Fibroblast of gingiva (primary cell): ENCODE measurements at regions not wholly inside any gene's neighbourhood (a gene's known extent, or its start where the extent isn't known, plus 50 kb on each side); places are given as distances from the start of the nearest gene placed in this dataset.

Source experiments
- DNase-seq: peaks from one replicate; pipeline ENCODE4 v3.0.0-alpha.2; 2011; ENCODE audit warnings: low read depth

DNA sequence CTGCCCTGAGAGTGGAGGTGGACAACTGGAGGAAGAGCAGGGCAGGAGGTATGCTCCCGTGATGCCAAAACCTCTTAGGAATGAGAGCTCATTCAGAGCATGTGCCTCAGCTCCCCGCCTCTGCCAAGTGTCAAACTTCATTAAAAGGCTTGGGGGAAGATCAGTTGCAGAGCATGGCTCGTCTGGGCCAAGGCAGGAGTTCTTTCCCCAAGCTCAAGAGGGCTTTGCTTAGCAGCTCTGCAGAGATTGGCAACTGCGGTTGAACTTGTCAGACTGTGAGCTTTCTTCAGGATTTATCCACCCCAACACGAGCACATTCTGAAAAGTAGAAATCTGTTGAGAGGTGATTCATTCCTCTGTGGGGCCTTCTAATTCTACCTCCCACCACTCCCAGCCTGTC is 248.1 kb downstream of the HS3ST3A1 start:
- DNase-seq: peak; percentile 18

DNA sequence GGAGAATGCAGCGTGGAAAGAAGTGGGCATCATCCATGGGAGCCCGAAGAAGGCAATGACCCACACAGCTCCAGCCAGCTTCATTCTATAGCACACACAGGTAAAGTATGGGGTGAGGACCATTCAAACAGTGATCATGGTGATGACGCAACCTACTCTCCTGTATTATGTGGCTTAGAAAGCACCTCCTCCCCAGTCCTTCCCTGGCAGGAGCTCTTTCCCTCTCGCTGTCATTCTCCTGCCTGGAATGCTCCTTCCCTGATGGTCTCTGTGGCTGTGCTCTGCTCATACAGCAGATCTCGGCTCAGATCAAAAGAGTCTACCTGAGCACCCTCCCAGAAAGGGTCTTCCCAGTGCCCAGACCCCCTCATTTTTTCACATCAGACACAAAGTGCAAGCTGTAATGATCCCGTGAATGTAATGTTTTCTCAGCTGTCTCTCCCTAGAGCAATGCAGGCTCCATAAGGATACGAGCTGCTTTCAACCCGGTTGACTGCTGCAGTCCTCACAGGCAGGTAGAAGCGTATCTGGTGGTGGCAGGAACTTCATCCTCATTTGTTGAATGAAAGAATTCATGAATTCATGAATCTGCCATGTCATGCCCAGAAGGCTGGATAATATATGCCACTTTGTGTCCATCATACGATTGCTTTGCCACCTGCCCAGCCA is 248.8 kb downstream of the HS3ST3A1 start:
- DNase-seq: no peak

GRCh38 chr17:13351046-13351445 is 250.7 kb downstream of the HS3ST3A1 start:
- DNase-seq: peak; percentile 70

DNA sequence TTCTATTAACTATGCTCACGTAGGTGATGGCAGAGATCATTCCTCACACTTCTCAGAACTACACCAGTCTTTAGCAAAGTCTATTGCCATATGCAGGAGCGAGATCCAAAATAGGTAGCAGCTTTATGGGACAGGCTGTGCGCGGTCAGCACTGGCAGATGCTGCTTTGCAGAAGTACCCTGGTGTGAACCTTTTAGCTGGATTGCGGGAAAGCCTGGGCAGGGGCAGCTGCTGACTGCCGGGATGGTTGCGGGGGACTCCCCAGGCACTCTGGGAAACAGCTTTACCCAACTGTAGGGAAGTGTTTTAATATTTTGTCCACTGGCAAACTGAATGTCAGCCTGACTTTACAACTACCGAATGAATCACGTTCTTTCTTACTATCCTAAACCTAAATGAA is 251.3 kb downstream of the HS3ST3A1 start:
- DNase-seq: no peak

GRCh38 chr17:13346996-13347762 is 254.6 kb downstream of the HS3ST3A1 start:
- peak; percentile 81 for DNase-seq

GRCh38 chr17:13346592-13346991 is 255.1 kb downstream of the HS3ST3A1 start:
- DNase-seq: no peak

DNA sequence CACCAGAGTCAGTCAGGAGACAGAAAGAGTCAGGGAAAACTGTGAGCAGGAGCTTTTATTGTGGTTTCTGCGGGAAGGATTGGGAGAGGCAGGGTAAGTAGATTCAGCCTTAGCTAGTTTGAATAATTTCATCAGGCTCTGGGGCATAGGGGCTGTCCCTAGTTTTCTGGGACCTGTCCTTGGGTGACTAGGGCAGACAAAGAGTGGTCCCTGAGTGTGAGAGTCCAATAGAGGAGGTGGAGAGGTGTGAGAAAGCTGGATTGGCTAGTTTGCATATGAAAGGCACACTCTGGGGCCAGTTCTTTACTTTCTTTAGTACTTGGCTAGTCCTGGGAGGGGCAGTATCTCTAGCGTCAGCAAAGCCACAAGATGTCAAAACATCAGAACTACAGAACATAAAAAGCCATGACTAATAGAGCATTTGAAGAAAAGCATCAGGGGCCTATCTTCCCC is 255.6 kb downstream of the HS3ST3A1 start:
- peak; percentile 79 for DNase-seq

- no peak for DNase-seq
Observed at GRCh38 chr17:13338421-13338820, 263.3 kb downstream of the HS3ST3A1 start.

DNA sequence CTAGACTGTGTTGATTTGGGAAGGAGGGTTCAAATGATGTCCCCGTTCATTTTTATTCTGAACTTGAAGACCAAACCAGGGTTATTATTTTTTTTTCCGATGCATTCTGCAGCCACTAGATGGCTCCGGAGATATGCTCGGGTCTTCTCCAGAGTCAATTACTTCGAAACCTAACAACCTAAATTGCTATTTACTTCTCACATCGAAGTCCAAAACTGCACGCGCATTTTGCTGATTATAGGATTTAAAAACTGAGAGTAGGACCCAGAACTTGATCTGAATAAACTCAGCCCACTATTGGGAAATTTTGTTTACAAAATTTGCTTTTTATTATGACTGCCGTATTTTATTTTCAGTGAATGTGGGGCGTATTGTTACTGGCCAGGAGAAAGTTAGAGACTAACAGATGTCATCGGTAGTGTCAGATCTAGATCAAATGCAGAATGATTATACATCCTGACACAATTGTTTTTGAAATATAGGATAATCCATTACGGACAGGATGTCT is 263.8 kb downstream of the HS3ST3A1 start:
- DNase-seq: peak; percentile 70

DNA sequence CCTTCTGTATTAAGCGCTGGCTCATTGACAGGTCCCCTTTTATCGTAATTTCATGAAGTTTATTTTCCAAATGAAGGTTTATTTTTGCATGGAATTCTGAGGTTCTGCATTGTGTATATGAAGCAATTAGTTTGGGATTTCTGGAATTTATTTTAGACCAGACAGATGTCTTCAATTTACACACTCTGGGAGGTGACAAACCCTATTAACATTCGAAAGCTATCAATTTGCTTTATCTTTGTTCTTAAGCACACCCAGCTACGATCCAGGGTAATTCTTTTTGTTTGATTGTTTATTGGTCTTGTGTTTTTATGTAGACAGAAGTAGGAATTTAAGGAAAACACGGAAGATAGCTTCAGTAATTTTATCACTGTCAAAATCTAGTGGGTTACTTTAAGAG is 264.6 kb downstream of the HS3ST3A1 start:
- peak; percentile 49 for DNase-seq

GRCh38 chr17:13334374-13334773 is 267.4 kb downstream of the HS3ST3A1 start:
- no peak for DNase-seq

- DNase-seq: no peak
Observed at GRCh38 chr17:13333661-13334060, 268.1 kb downstream of the HS3ST3A1 start.

- DNase-seq: no peak
Observed at GRCh38 chr17:13332207-13332606, 269.5 kb downstream of the HS3ST3A1 start.

- no peak for DNase-seq
Observed at GRCh38 chr17:13329421-13329820, 272.3 kb downstream of the HS3ST3A1 start.

- DNase-seq: peak; percentile 21
Observed at GRCh38 chr17:13323990-13324389, 277.7 kb downstream of the HS3ST3A1 start.

GRCh38 chr17:13321951-13322701 is 279.6 kb downstream of the HS3ST3A1 start:
- DNase-seq: no peak

- DNase-seq: no peak
Observed at GRCh38 chr17:13320046-13320785, 281.5 kb downstream of the HS3ST3A1 start.

DNA sequence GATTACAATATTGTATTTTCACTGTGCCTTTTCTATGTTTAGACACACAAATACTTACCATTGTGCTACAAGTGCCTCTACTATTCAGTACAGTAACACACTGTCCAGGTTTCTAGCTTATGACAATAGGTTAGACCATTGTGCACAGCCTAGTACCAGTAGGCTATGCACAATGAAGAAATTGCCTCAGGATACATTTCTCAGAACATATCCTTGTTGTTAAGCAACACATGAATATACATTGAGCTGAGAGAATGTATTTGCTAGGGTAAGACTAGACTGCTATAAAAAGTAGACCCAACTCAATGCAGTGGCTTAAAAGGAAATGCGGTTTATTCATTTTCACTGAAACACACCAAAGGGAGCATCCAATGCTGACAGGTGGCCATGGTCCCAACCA is 285.1 kb downstream of the HS3ST3A1 start:
- no peak for DNase-seq

DNA sequence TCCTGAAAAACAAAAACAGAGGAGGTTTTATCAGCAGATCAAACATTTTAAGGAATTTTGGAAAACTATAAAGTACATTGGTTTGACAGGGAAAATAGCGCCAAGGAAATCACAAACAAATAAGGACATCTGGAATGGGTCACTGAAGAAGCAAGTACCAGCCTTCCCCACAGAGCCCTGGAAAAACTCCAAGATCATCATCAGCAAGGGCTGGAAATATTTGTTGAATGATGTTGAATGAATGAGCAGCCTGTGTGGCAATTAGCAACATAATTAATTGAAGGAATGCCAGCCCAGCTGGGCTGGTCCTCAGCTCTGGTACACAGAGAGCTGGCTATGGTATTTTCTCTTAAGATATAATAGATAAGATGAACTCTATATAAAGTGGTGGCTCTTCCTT is 290.4 kb downstream of the HS3ST3A1 start:
- peak; percentile 94 for DNase-seq

- DNase-seq: no peak
Observed at GRCh38 chr17:13310858-13311257, 290.9 kb downstream of the HS3ST3A1 start.

GRCh38 chr17:13306310-13306962 is 288.6 kb upstream of the ELAC2 start:
- peak; percentile 73 for DNase-seq
